ENCODE measurements at regions not wholly inside any gene's neighbourhood (a gene's known extent, or its start where the extent isn't known, plus 50 kb on each side); places are given as distances from the start of the nearest gene placed in this dataset.
"Not testable (repeated sequence)": the region's sequence is repeated elsewhere in the genome, so short reads cannot be mapped to it uniquely, and the experiment has no call there.

- DNase-seq: no peak
These were observed 1144.3 kb downstream of the RAPGEF2 start for GRCh38 chr4:160247091-160247656.

- DNase-seq: no peak
These were observed 1148.8 kb downstream of the RAPGEF2 start for GRCh38 chr4:160251522-160252170.

- no peak for DNase-seq
These were observed 1154.4 kb downstream of the RAPGEF2 start for GRCh38 chr4:160257318-160257717.

GRCh38 chr4:160265014-160265413 is 1162.1 kb downstream of the RAPGEF2 start:
- DNase-seq: no peak

GRCh38 chr4:160265836-160266235 is 1163.0 kb downstream of the RAPGEF2 start:
- no peak for DNase-seq

- DNase-seq: no peak
These were observed 1174.0 kb downstream of the RAPGEF2 start for GRCh38 chr4:160276785-160277325.

GRCh38 chr4:160283081-160283480 is 1180.2 kb downstream of the RAPGEF2 start:
- no peak for DNase-seq

GRCh38 chr4:160284516-160284915 is 1181.6 kb downstream of the RAPGEF2 start:
- no peak for DNase-seq

GRCh38 chr4:160286051-160286450 is 1183.2 kb downstream of the RAPGEF2 start:
- no peak for DNase-seq

- no peak for DNase-seq
These were observed 1193.6 kb downstream of the RAPGEF2 start for GRCh38 chr4:160296476-160296875.

GRCh38 chr4:160299177-160299576 is 1196.3 kb downstream of the RAPGEF2 start:
- no peak for DNase-seq

GRCh38 chr4:160299608-160300007 is 1196.7 kb downstream of the RAPGEF2 start:
- DNase-seq: no peak

GRCh38 chr4:160316036-160316435 is 1213.2 kb downstream of the RAPGEF2 start:
- DNase-seq: no peak

- DNase-seq: no peak
These were observed 1215.8 kb downstream of the RAPGEF2 start for GRCh38 chr4:160318567-160319220.

- DNase-seq: no peak
These were observed 1216.5 kb downstream of the RAPGEF2 start for GRCh38 chr4:160319221-160319867.

- DNase-seq: no peak
These were observed 1217.0 kb downstream of the RAPGEF2 start for GRCh38 chr4:160319868-160320260.

GRCh38 chr4:160326110-160326509 is 1223.2 kb downstream of the RAPGEF2 start:
- DNase-seq: no peak

GRCh38 chr4:160347197-160347596 is 1244.3 kb downstream of the RAPGEF2 start:
- no peak for DNase-seq

GRCh38 chr4:160350944-160351343 is 1248.1 kb downstream of the RAPGEF2 start:
- DNase-seq: no peak

- DNase-seq: no peak
These were observed 1249.8 kb downstream of the RAPGEF2 start for GRCh38 chr4:160352637-160353036.

GRCh38 chr4:160353548-160353947 is 1250.7 kb downstream of the RAPGEF2 start:
- no peak for DNase-seq

GRCh38 chr4:160362478-160362877 is 1259.6 kb downstream of the RAPGEF2 start:
- DNase-seq: no peak

- no peak for DNase-seq
These were observed 1261.3 kb downstream of the RAPGEF2 start for GRCh38 chr4:160364217-160364616.

- not testable (repeated sequence) for DNase-seq
These were observed 1261.8 kb downstream of the RAPGEF2 start for GRCh38 chr4:160364665-160365064.

All from NCI-H2227 treated with DMSO at 0.1 percent for 48 hours (cell line).